ENCODE measurements at regions not wholly inside any gene's neighbourhood (a gene's known extent, or its start where the extent isn't known, plus 50 kb on each side); places are given as distances from the start of the nearest gene placed in this dataset.

DNA sequence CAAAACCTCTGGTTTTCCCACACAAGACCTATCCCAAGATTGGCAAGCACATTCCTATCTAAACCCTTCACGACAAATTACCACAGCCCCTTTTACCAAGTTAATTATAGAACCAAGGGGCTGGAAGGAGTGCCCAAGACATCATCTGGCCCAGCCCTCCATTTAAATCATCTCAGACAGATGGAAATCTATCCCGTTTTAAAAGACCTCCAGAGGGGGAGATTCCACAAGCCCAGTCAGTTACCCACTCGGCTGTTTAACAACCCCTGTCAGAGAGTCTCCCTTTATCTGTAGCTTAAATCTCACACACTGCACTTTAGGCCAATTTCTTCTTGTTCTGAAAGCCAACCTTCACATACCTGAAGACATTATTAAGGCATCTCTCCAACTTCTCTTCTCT lies 179.1 kb upstream of the MEIS1 start:
- TF ChIP-seq, protein P1, sequence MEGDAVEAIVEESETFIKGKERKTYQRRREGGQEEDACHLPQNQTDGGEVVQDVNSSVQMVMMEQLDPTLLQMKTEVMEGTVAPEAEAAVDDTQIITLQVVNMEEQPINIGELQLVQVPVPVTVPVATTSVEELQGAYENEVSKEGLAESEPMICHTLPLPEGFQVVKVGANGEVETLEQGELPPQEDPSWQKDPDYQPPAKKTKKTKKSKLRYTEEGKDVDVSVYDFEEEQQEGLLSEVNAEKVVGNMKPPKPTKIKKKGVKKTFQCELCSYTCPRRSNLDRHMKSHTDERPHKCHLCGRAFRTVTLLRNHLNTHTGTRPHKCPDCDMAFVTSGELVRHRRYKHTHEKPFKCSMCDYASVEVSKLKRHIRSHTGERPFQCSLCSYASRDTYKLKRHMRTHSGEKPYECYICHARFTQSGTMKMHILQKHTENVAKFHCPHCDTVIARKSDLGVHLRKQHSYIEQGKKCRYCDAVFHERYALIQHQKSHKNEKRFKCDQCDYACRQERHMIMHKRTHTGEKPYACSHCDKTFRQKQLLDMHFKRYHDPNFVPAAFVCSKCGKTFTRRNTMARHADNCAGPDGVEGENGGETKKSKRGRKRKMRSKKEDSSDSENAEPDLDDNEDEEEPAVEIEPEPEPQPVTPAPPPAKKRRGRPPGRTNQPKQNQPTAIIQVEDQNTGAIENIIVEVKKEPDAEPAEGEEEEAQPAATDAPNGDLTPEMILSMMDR (IDR thresholded peaks at IDR 0.05): no peak
- no peak for TF ChIP-seq POLR2A (IDR thresholded peaks at IDR 0.05)
